ENCODE measurements at regions not wholly inside any gene's neighbourhood (a gene's known extent, or its start where the extent isn't known, plus 50 kb on each side); places are given as distances from the start of the nearest gene placed in this dataset.

DNA sequence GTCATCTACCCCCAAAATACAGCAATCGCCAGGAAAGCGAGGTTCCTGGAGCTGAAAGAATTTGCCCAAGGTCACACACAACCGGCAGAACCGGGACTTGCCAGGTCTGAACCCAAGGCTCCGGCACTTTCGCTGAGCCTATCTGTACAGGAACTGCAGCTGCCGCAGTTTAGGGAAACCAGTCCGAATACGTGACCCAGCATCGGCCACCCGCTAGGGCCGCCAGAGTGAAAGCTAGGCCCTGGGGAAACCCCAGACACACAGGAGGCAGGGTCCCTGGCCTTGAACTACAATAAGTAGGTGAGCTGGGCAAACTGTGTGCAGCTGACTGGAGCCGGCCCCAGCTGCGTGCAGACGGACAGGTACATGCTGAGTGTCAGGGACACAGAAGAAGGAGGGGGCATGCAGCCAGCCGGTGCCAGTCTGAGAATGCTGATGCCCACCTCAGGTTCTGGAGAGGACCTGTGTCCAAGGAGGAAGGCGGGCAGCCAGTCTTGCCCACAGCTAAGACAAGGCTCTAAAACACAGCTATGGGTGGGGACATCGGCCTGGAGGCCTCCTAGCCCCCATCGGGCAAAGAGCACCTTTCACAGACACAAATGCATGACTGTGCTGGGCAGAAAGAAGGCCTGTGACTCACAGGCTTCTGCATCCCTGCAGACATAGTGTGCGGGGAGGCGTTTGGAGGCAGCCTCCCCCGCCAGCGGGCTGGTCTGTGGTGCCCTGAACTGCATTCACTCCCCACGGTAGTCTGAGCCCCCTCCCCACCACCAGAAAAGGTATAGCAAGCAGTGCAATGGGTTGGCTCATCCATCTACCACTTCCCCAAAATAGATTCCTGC, 107.4 kb upstream of the ID2 start:
- no peak for DNase-seq

DNA sequence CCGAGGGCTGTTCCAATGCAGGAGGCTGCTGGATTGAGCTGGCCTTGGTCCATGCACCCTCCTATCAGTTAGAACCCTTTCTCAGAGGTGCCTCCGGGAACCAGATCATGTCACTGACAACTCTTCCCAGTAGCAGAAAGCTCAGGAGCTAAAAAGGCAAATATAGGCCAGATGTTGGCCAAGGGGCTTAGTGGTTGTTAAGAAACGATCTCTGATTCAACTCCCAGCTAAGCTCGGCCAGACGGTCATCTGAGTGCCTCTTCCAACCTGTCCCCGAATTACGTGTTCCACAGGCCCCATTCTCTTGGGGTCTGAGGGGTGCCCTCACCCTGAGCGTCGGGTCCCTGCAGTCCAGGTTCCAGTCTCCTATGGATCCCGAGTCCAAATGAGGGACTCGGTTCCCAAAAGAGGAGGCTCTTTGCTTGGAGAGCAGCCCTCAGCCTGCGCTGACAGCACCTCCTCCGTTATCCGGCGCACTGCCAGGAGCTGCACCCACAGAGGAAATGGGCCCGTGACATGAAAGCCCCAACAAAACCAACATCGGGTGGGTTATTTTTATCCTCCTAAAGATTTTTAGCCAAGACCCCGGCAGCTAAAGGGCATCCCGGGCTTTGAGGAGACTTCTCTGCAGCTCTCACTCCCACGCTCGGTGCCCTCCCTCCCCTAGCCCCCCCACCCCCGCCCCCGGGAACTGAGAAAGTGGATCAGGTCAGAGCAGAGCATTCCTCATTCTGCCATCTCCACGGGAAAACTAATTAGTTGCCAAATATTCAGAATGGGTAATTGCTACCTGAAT, 106.6 kb upstream of the ID2 start:
- peak; percentile 47 to 60 for DNase-seq

DNA sequence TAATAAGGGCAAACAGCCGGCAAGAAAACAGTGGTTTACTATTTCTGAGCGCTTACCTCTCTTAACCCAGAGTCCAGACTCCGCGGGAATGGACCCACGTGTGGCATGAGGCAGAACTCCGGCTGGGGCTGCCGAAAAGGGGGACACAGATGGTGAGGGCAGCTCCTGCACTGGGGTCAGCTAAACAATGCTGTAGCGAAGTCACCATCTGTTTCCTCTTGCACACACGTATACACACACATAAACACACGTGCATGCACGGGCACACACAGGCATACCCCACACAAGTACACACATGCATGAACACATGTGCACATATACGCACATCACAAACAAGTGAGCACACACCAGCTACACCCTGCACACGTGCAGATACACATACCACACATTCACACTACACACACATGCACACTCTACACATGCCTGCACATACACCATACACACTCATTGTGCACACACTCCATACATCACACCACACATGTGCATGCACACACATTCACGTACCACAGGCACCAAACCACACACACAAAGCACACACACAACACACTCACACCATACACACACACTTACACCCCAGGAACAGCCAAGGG, 105.9 kb upstream of the ID2 start:
- DNase-seq = no peak

DNA sequence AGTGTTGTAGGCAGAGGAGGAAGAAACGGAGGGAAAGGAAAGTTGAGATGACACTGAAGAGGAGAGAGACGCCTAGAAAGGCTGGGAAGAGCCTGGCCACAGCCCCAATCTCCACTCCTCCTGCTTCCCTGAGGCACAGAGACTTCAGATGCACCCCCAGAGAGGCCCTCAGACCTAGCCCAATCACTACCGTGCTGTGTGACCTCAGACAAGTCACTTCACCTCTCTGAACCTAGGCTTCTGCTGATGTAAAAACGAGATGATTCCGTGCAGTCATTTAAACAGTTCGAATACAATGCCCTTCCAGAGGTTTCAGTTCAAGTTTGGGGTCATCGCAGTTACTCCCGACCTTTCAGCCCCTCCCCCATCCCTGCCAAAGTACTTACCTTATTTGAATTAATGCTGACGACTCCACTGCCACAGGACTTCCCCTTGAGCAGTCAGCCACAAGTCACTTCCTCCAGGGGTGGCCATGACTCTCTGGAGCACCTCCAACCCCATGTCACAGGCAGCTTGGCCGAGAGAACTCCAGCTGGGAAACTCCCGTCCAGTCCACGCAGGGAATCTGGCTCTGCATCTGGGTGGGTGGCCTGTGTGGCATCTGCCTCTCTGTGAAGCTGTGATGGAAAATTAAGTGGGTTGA, 105.2 kb upstream of the ID2 start:
- DNase-seq = peak; percentile 24 to 38

DNA sequence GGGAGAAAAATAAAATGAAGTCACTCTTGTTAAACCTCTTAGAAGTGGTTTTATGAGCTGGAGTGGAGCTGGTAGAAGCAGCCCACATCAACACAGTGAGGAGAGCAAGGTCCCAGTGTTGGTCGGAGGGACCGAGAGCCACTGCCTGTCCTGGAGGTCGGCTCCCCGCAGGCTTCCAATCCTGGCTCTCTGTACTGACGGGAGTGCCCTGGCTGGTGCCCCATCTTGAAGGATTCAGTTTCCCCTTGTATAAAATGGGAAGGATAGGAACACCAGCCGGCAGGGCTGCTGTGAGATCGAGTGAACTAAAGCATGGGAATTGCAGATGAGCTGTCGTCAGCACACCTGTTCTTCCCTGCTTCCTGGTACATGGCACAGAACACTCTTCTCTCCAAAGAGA, 104.3 kb upstream of the ID2 start:
- DNase-seq = no peak

DNA sequence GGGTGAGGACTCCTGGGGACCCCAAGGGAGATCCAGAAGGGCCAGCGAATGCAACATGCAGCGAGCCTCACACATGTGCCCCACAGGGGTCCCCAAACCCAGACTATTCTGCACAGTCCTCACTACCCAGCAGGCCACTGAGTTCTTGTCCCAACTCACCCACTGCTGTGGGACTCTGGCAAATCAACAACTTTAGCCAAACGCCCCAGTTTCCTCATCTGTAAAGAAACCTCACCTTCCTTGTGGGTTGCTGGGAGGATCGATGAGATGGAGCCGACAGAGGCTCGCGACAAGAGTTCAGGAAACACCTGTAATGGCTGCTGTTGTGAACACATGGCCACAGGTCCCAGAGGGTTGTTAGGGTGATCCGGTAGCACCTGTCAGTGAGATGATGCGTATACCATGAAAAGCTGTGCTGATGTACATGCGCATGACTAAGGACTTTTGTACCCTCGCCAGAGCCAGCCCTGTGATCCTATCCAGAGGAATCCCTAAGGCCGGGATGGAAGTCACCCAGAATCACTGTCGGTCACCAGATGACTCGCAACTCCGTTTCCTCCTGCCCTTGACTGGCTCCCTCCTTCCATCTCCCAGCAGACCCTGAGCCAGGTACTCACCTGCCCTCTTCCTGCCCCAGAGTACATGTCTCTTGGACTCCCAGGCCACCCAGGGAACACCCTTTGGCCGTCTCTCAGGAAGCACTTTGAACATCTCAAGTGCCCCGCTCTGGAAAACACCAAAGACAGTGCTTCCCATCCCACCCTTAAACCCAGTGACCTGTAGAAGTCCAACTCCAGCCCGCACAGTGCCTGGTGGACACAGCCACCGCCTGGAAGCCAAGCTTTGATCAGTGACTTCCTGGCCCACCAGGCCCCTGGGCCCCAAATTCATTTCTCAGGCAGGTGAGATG, 103.3 kb upstream of the ID2 start:
- no peak for DNase-seq

DNA sequence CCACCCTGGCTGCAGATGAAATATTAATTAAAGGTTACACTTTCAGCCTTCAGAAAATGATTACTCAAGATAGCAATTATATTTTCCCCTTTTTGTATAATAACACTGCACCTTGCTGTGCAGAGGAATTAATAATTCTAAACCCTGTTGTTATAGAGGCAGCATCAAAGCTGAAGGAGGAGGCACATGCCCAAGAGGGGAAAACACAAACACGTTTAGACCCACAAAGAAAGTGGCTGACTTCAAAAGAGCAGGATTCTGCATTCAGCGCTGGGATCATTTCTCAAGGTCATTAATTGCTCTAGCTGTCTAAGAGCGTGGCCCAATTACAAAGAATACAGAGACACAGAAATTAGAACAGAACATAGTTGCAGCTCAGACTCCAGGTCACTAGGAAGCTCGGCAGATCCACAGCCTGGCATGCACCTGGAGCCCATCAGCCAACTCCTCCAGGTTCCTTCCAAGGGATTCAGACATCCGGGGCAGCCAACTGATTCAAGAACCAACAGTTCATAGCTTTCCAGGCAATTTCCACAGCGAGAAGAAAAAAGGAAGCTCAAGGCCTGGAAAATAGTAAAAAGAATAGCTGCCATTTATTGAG, 102.3 kb upstream of the ID2 start:
- DNase-seq = no peak

DNA sequence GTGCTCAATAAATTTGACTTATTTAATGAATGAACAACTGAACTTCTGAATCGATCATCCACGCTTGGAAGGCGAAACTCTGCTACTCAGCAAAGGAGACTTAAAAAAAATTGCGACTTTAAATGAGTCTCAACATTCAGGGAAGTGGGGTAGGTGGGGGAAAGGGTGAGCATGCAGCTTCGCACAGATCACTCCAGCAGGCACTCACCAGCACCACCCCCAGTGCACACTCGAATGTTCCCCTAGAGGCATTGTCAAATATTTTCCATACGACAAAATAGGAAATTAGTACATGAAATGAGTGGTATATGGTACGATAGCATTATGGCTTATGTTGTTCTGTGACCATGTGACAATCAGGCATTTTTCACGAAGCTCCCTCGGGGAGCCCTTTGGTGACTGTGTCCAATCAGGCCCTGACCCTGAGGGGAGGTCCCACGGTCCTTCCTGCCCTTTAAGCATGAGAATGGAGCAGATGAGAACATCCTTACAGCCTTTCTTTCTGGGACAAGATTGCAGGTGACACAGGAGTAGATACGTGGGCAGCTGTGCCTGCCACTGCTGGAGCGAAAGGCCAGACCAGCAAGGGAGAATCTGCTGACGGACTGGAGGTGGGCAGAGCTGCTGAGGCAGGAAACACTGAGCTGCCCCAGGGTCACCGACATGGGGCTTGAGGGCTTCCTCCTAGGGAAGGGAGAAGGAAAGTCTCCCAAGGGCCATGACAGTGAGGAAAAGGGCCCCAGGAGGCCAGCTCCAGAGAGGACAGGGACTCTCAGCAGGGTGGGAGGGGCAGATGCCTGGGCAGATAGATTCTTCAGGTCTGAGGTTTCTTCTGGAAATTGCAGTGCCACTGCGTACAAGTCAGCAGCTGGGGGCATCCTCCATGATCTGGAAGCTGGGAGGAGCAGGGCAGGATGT, 101.3 kb upstream of the ID2 start:
- no peak for DNase-seq

DNA sequence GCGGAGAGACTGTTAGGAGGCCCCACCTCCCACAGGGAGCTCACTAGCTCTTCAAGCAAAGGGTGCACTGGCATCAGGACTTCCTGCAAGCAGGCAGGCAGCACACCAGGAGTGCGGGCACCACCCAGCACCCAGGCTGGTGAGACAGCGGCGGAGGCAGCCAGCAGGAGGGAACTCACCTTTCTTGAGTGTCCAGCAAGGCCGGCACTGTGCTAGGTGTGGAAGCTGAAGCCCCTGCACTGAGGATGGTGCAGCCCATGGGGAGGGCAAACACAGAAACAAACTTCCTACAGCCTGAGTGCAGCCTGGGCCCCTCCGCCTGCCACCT, 100.7 kb upstream of the ID2 start:
- DNase-seq = no peak

DNA sequence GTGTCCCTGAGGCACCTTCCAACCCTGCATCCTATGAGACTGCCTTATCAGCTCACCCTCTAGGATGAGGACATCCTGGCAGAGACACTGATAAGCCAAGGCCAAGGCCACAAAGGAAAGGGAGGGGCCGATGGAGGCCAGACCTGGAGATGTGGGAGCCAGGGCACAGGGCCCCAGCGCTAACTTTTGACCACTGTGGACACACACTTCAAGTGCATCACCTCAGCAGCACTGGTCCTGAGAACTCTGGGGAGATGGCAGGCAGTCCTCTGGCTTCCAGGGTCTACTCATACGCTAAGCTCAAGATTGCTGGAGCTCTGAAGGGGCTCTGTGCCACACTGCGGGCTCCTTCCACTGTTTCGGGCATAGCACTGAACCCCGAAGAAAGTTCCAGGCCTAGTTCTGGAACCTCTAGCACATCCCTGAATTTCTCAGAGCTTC, 100.2 kb upstream of the ID2 start:
- no peak for DNase-seq

DNA sequence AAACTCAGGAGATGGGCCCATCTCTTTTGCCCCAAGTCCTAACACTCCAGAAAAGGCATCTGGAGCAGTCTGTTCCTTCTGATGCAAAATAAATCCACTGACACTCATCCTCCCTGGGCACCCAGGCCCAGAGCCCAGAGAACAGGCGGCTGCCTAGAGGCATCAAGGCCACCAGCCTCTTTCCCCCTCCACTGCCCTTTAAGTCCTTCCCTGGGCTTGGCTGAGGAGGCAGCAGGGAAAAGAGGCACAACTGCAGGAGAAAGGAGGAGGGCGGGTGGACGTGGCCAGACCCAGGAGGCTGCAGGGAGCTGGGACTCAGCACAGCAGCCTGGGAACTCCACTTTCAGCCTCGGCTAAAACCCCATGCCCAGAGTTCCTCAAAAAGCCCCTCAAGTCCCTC, 99.7 kb upstream of the ID2 start:
- no peak for DNase-seq

DNA sequence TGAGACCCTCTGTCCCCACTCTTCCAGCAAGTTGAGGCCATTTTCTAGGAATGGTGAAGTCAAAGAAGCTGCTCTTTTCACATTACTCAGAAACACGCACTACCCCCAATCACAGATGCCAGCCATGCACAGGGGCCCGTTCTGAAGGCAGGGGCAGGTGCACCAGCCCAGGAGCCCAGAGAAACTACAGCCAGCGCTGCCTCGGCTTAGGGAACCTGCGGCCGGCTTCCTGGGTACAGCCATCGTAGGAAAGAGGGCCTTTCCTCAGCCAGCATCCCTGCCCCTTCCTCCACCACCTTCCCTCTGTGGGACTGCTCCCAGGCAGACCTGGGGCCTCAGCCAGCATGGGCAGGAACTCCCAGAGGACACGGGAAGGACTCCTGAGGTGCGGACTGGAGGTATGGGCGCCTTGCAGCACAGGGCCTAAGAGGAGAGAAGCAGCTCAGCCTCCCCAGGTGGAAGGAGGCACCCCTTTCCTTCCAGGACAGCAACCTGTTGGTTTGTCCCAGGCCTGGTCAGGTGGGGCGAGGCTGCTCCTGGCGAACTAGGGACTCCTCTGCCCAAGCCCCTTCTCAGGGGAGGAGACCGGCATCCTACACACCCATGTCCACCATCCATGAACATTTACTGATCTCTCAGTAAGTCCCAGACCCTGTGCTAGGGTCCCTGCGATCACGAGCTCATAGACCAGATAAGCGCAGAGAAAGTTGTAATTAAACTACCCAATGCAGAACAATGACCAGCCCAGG, 99.0 kb upstream of the ID2 start:
- DNase-seq = no peak

DNA sequence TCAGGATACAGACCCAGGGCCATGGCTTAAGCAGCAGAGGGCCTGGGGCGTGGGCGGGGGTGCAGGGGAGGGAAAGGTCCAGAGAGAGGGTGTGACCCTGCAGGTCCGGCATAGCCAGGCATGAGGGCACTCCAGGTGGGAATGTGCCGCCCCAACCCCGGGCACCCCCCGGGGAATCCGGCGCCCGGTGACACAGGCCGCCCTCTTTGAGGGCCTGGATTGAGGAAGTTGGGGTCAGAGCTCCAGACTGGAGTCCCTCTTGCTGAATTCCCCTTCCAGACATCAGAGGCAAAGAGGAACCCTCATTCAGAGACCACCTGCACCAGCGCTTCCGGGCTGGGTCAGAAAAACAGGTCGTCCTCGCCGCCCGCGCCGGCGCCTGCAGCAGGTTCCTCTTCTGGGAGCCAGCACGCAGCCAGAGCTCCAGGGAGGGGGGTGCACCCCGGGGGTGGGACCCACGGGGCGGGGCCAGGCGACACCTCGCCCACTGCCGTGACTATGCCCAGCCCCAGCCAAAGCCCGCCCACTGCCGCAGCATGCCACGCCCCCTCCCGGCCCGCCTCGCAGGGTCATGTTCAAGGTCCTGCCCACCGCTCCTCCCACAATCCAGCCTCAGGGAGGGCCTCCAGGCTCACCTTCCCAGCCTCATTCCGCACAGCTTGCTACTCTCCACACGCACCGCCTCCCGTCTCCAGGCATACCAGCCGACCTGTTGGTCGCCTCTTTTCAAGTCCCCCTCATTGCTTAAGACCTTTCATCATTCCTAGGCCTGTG, 98.3 kb upstream of the ID2 start:
- peak; percentile 82 to 86 for DNase-seq

DNA sequence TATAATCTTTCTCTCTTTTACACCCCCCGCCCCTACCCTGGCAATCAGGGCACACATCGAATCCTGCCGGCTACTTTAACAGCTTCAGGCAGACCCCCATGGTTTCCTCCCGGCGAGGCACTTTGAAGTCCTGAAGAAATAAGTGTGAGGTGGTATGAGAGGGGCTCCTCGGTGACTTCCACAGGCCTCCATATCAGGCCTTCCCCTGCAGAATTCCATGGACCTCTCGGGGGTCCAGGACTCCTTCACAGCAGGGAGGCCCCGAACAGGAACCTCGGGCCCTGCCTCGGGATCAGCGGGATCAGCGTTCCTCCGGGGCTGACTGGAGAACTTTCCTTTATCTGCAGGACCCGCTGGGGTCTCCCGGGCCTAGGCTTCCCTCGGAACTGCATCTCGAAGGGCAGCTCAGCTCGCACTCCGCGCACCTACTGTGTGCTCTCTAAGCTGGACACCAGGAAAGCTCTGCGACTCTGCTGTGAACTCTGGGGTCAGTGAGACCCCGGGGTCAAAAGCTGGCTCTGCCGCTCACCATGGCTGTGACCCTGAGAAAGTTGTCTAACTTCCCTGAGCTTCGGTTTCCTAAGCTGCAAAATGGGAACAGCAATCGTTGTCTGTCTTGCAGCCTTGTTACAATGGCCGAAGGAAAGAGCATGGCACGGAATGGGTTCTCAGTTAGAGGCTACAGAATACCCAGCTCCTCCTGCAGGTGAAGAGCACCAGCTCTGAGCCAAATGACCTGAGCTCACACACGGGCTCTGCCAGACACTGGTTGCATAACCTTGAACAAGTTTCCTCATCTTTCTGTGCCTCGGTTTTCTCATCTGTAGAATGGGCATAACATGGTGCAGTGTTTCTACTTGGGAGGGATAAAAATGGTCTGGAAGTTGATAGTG, 97.4 kb upstream of the ID2 start:
- DNase-seq = no peak

DNA sequence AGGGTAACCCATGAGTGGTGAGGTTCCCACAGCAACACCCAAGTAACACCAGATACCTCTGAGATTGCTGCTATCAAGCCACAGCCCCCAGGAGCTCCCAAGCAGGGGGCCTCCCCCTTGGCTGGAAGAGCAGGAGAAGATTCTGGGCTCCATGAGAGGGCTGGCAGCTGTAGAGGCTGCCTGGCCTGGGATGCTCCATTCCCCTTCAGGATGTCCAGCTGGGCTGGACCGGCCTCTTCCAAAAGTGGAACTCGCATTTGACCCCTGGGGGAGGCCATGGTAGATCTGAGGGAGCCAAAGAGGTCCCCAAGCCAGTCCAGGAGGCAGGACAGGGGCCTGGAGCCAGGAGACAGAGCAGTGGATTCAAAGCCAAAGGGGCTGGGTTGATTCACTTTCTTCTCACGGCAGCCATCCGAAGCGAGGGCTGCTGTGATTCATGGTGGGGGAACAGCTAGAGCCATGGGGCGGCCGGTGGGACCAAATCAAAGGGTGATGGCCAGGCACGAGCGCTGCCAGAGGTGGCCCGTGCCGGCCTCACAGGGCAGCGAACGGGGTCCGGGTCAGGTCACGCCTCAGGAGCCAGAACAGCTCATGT, 95.3 kb upstream of the ID2 start:
- DNase-seq = no peak

DNA sequence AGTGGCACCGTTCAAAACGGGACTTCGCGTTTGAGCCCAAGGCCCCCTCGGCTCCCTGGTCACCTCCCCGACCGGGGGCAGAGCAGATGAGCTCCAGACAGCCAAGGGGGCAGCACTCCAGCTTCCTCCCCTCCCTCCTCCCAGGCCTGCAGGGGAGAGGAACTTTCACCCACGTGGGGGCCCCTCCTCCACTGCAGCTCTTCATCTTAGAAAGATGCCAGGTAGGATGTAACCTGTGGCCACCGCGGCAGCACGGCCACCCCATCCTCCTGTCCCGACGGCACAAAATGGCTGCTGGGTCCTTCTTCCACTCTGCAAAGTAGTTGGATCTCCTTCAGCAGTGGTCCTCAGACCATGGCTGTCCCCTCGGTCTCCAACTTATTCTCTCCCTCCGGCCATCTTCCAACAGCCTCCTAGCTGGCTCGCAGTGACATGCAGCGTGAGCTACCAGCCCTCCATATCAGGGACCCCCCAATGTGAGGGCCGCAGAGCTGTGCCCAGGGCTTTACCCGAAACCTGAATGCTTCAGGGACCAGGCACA, 94.5 kb upstream of the ID2 start:
- DNase-seq = no peak
